ENCODE measurements at regions not wholly inside any gene's neighbourhood (a gene's known extent, or its start where the extent isn't known, plus 50 kb on each side); places are given as distances from the start of the nearest gene placed in this dataset.

GRCh38 chr7:41581041-41581440, 121.8 kb downstream of the INHBA start:
- Histone ChIP-seq H3K4me1 (ENCODE audit: control insufficient read depth, insufficient read depth, low read length) (no peaks in the 10 kb centered on the region), H3K27me3 (ENCODE audit: control insufficient read depth, insufficient read depth, low read length) (no peaks in the 10 kb centered on the region), H3K4me3 (ENCODE audit: low read depth, low read length) (no peak overlapping the region), H3K9me3 (ENCODE audit: control insufficient read depth, insufficient read depth, low read length) (no peaks in the 10 kb centered on the region), H3K36me3 (ENCODE audit: control insufficient read depth, insufficient read depth, low read length) (no peaks in the 10 kb centered on the region), H3K27ac (ENCODE audit: low read depth, low read length) (no peak overlapping the region)
- no CpG with 5 or more reads among the region's 1 CpG for WGBS (ENCODE audit: insufficient coverage)
- no peak for DNase-seq (ENCODE audit: low read depth in 4 of 6, low spot score in 6 of 6)

DNA sequence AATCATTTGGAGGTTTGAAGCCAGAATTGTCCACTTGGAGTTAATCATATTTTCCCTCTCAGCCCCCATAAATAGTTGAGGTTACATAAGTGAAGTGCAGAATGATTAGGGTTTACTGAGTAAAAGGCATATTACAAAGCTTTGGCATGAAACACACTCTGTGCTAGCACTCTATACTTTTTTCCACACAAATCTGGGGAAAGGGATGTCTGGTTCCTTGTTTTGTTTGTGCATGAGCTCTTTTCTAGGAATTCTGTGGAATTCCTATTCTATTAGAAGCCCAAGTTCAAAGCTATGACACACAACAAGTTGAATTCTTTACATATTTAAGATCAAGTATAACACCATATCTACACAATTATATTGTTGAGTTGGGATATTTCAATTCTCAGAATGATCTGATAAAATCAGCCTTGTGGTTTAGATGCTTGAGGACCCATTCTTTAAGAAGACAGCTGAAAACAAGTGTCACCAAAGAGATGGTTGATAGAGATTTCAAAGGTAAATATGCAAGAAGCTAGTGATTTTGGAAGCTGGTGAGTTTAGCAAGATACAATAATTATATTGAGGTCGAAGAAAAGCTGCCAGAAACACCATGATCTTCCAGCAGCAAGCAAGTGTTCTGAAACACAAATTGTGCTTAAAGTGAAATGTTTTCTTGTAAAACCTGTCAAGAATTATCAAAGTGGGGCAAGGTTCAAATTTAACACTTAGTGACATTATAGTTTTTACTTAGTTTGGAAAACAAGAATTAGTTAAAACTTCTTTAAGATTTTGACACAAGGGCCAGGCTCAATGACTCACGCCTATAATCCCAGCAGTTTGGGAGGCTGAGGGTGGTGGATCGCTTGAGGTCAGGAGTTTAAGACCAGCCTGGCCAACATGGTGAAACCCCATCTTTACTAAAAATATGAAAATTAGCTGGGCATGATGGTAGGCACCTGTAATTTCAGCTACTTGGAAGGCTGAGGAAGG, 122.6 kb downstream of the INHBA start:
- Histone ChIP-seq H3K27me3 (ENCODE audit: control insufficient read depth, insufficient read depth, low read length) (no peaks in the 10 kb centered on the region), H3K4me1 (ENCODE audit: control insufficient read depth, insufficient read depth, low read length) (no peaks in the 10 kb centered on the region), H3K36me3 (ENCODE audit: control insufficient read depth, insufficient read depth, low read length) (no peaks in the 10 kb centered on the region), H3K9me3 (ENCODE audit: control insufficient read depth, insufficient read depth, low read length) (no peaks in the 10 kb centered on the region), H3K4me3 (ENCODE audit: low read depth, low read length) (no peak overlapping the region), H3K27ac (ENCODE audit: low read depth, low read length) (no peak overlapping the region)
- WGBS (ENCODE audit: insufficient coverage), result 100% methylated on average over 2 of the region's 3 CpGs
- no peak for DNase-seq (ENCODE audit: low read depth in 4 of 6, low spot score in 6 of 6)

DNA sequence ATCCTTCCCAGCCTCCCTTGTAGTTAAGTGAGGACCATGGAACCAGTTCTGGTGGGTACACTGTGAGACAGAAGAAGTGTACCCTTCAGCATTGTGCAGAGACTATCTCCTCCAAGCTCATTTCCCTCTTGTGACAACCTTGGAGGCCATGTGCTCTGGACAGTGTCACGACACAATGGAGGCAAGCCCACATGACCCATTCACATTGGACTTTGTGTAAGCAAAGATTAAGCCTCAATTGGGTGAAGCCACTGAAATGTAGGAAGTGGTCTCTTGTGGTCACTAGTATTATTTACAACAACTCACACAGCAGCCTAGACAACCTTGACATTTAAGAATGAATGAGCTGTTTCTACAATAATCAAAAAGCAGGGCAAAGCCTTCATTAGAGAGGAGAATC, 124.2 kb downstream of the INHBA start:
- no peak overlapping the region for H3K27ac ChIP-seq (ENCODE audit: low read depth, low read length)
- no peaks in the 10 kb centered on the region for H3K4me1 ChIP-seq (ENCODE audit: control insufficient read depth, insufficient read depth, low read length)
- no peaks in the 10 kb centered on the region for H3K36me3 ChIP-seq (ENCODE audit: control insufficient read depth, insufficient read depth, low read length)
- DNase-seq (ENCODE audit: low read depth in 4 of 6, low spot score in 6 of 6), result no peak
- no peak overlapping the region for H3K4me3 ChIP-seq (ENCODE audit: low read depth, low read length)
- H3K9me3 ChIP-seq (ENCODE audit: control insufficient read depth, insufficient read depth, low read length), result no peaks in the 10 kb centered on the region
- no peaks in the 10 kb centered on the region for H3K27me3 ChIP-seq (ENCODE audit: control insufficient read depth, insufficient read depth, low read length)
- WGBS (ENCODE audit: insufficient coverage), result no CpG with 5 or more reads among the region's 1 CpG

GRCh38 chr7:41576166-41576565, 126.7 kb downstream of the INHBA start:
- WGBS (ENCODE audit: insufficient coverage), result no CpG with 5 or more reads among the region's 3 CpGs
- Histone ChIP-seq H3K27me3 (ENCODE audit: control insufficient read depth, insufficient read depth, low read length) (no peaks in the 10 kb centered on the region), H3K4me1 (ENCODE audit: control insufficient read depth, insufficient read depth, low read length) (no peaks in the 10 kb centered on the region), H3K9me3 (ENCODE audit: control insufficient read depth, insufficient read depth, low read length) (no peaks in the 10 kb centered on the region), H3K4me3 (ENCODE audit: low read depth, low read length) (no peak overlapping the region), H3K36me3 (ENCODE audit: control insufficient read depth, insufficient read depth, low read length) (no peaks in the 10 kb centered on the region), H3K27ac (ENCODE audit: low read depth, low read length) (no peak overlapping the region)
- no peak for DNase-seq (ENCODE audit: low read depth in 4 of 6, low spot score in 6 of 6)

- Histone ChIP-seq H3K9me3 (ENCODE audit: control insufficient read depth, insufficient read depth, low read length) (no peaks in the 10 kb centered on the region), H3K36me3 (ENCODE audit: control insufficient read depth, insufficient read depth, low read length) (no peaks in the 10 kb centered on the region), H3K4me3 (ENCODE audit: low read depth, low read length) (no peak overlapping the region), H3K27me3 (ENCODE audit: control insufficient read depth, insufficient read depth, low read length) (no peaks in the 10 kb centered on the region), H3K27ac (ENCODE audit: low read depth, low read length) (no peak overlapping the region), H3K4me1 (ENCODE audit: control insufficient read depth, insufficient read depth, low read length) (no peaks in the 10 kb centered on the region)
- DNase-seq (ENCODE audit: low read depth in 4 of 6, low spot score in 6 of 6), result no peak
Observed at GRCh38 chr7:41574377-41574776, 128.5 kb downstream of the INHBA start.

DNA sequence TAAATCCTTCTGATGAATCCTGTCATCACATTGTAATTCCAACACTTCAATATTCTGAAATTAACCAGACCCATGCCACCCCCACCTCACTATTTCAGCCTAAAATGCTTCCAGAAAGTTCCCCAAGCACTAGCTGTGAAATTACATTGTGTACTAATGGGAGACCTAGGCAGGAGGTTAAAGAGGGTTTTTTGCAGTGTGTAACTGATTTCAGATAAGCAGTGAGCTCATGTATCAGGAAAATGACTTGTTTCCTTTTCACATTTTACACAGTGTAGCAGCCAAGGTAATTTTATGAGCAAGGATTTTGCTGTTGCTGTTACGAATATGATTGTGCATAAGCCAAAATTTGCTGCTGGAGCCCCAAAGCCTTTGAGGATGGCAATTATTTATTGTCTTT, 129.0 kb downstream of the INHBA start:
- H3K27me3 ChIP-seq (ENCODE audit: control insufficient read depth, insufficient read depth, low read length), result no peaks in the 10 kb centered on the region
- no peaks in the 10 kb centered on the region for H3K4me1 ChIP-seq (ENCODE audit: control insufficient read depth, insufficient read depth, low read length)
- no peaks in the 10 kb centered on the region for H3K36me3 ChIP-seq (ENCODE audit: control insufficient read depth, insufficient read depth, low read length)
- no peak overlapping the region for H3K27ac ChIP-seq (ENCODE audit: low read depth, low read length)
- H3K4me3 ChIP-seq (ENCODE audit: low read depth, low read length), result no peak overlapping the region
- H3K9me3 ChIP-seq (ENCODE audit: control insufficient read depth, insufficient read depth, low read length), result no peaks in the 10 kb centered on the region
- peak in 1 of 6 donors; percentile 39 for DNase-seq (ENCODE audit: low read depth in 4 of 6, low spot score in 6 of 6)
- WGBS (ENCODE audit: insufficient coverage), result no CpG with 5 or more reads among the region's 1 CpG

GRCh38 chr7:41573443-41573842, 129.4 kb downstream of the INHBA start:
- Histone ChIP-seq H3K27ac (ENCODE audit: low read depth, low read length) (no peak overlapping the region), H3K9me3 (ENCODE audit: control insufficient read depth, insufficient read depth, low read length) (no peaks in the 10 kb centered on the region), H3K36me3 (ENCODE audit: control insufficient read depth, insufficient read depth, low read length) (no peaks in the 10 kb centered on the region), H3K4me3 (ENCODE audit: low read depth, low read length) (no peak overlapping the region), H3K4me1 (ENCODE audit: control insufficient read depth, insufficient read depth, low read length) (no peaks in the 10 kb centered on the region), H3K27me3 (ENCODE audit: control insufficient read depth, insufficient read depth, low read length) (no peaks in the 10 kb centered on the region)
- no peak for DNase-seq (ENCODE audit: low read depth in 4 of 6, low spot score in 6 of 6)
- 100% methylated on average over 1 of the region's 2 CpGs for WGBS (ENCODE audit: insufficient coverage)

- no peak overlapping the region for H3K4me3 ChIP-seq (ENCODE audit: low read depth, low read length)
- DNase-seq (ENCODE audit: low read depth in 4 of 6, low spot score in 6 of 6), result no peak
- H3K27me3 ChIP-seq (ENCODE audit: control insufficient read depth, insufficient read depth, low read length), result no peaks in the 10 kb centered on the region
- no peaks in the 10 kb centered on the region for H3K4me1 ChIP-seq (ENCODE audit: control insufficient read depth, insufficient read depth, low read length)
- 92% methylated on average over 2 of the region's 2 CpGs for WGBS (ENCODE audit: insufficient coverage)
- no peak overlapping the region for H3K27ac ChIP-seq (ENCODE audit: low read depth, low read length)
- H3K36me3 ChIP-seq (ENCODE audit: control insufficient read depth, insufficient read depth, low read length), result no peaks in the 10 kb centered on the region
- H3K9me3 ChIP-seq (ENCODE audit: control insufficient read depth, insufficient read depth, low read length), result no peaks in the 10 kb centered on the region
Observed at GRCh38 chr7:41573015-41573414, 129.9 kb downstream of the INHBA start.

DNA sequence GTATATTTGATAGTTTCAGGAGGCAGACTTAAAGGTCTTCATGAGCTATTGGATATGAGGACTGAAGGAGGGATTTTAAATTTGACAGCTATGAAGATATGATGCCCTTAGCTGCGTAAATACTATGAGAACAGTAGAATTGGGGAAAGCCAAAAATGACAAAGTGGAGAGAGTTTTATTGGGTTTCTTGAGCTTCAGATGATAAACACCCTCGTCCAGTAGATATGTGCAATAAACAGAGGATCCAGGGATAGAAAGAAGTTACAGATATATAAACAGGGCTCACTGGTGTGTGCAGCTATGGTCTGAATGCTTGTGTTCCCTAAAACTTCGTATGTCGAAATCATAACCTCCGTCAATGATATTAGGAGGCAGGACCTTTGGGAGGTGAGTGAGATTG, 131.3 kb downstream of the INHBA start:
- H3K9me3 ChIP-seq (ENCODE audit: control insufficient read depth, insufficient read depth, low read length), result no peaks in the 10 kb centered on the region
- H3K4me3 ChIP-seq (ENCODE audit: low read depth, low read length), result no peak overlapping the region
- H3K36me3 ChIP-seq (ENCODE audit: control insufficient read depth, insufficient read depth, low read length), result no peaks in the 10 kb centered on the region
- H3K27me3 ChIP-seq (ENCODE audit: control insufficient read depth, insufficient read depth, low read length), result no peaks in the 10 kb centered on the region
- no peak overlapping the region for H3K27ac ChIP-seq (ENCODE audit: low read depth, low read length)
- no peak for DNase-seq (ENCODE audit: low read depth in 4 of 6, low spot score in 6 of 6)
- 79% methylated on average over 2 of the region's 5 CpGs for WGBS (ENCODE audit: insufficient coverage)
- no peaks in the 10 kb centered on the region for H3K4me1 ChIP-seq (ENCODE audit: control insufficient read depth, insufficient read depth, low read length)

DNA sequence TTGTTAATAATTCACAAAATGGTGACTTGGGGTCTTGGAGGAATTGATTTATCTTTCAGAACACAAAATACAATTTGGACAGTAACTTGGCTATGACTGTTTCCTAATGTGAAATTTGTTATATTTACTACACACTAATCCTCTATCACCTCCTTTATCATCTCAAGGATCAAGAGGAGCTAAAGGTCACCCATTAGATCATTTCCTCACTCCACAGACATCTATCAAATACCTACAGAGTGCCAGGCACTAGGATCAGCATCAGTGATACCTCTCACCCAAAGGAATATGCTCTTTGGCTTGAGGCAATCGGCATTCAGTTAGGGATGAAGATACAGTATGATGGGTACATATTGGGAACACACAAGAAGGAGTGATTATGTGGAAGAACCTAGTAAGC, 132.1 kb downstream of the INHBA start:
- Histone ChIP-seq H3K27ac (ENCODE audit: low read depth, low read length) (no peak overlapping the region), H3K4me1 (ENCODE audit: control insufficient read depth, insufficient read depth, low read length) (no peaks in the 10 kb centered on the region), H3K4me3 (ENCODE audit: low read depth, low read length) (no peak overlapping the region), H3K9me3 (ENCODE audit: control insufficient read depth, insufficient read depth, low read length) (no peaks in the 10 kb centered on the region), H3K36me3 (ENCODE audit: control insufficient read depth, insufficient read depth, low read length) (no peaks in the 10 kb centered on the region), H3K27me3 (ENCODE audit: control insufficient read depth, insufficient read depth, low read length) (no peaks in the 10 kb centered on the region)
- WGBS (ENCODE audit: insufficient coverage), result no CpG with 5 or more reads among the region's 1 CpG
- DNase-seq (ENCODE audit: low read depth in 4 of 6, low spot score in 6 of 6), result peak in 1 of 6 donors; percentile 11
